ENCODE measurements at regions not wholly inside any gene's neighbourhood (a gene's known extent, or its start where the extent isn't known, plus 50 kb on each side); places are given as distances from the start of the nearest gene placed in this dataset.

- Histone ChIP-seq H3K9me3 (ENCODE audit: insufficient read depth, low read depth, low read length) (no peaks in the 10 kb centered on the region; the same call in 1 of the 2 replicates), H3K4me3 (ENCODE audit: low read length, poor library complexity, severe bottlenecking) (no peak overlapping the region), H3K9ac (ENCODE audit: low read depth, low read length, poor library complexity, severe bottlenecking) (no peak overlapping the region), H3K27me3 (ENCODE audit: insufficient read depth, low read length, poor library complexity, severe bottlenecking) (no peaks in the 10 kb centered on the region), H3K79me2 (ENCODE audit: insufficient read depth, low read length) (no peaks in the 10 kb centered on the region), H3K4me1 (ENCODE audit: insufficient read depth, low read length, poor library complexity, severe bottlenecking) (no peaks in the 10 kb centered on the region), H2AFZ (ENCODE audit: low read length) (no peak overlapping the region), H3F3A (ENCODE audit: low read depth) (no peaks in the 10 kb centered on the region), H3K36me3 (ENCODE audit: insufficient read depth, low read length) (no peaks in the 10 kb centered on the region), H4K20me1 (ENCODE audit: insufficient read depth, low read length, poor library complexity, severe bottlenecking) (no peaks in the 10 kb centered on the region), H3K4me2 (ENCODE audit: low read depth, low read length, poor library complexity, severe bottlenecking) (no peak overlapping the region), H3K9me2 (replicated peaks; ENCODE audit: low read depth, low read length) (no peaks in the 10 kb centered on the region)
- TF ChIP-seq CTCF (conservative IDR thresholded peaks at IDR 0.05; ENCODE audit: low read length) (no peak), EZH2phosphoT487 (IDR thresholded peaks at IDR 0.05; ENCODE audit: borderline replicate concordance) (no peak)
These were observed 318.4 kb downstream of the CWC27 start for GRCh38 chr5:65087154-65087553.

- H3K9me2 ChIP-seq (replicated peaks; ENCODE audit: low read depth, low read length) = no peaks in the 10 kb centered on the region
- H3K27me3 ChIP-seq (ENCODE audit: insufficient read depth, low read length, poor library complexity, severe bottlenecking) = no peaks in the 10 kb centered on the region
- no peaks in the 10 kb centered on the region for H3K79me2 ChIP-seq (ENCODE audit: insufficient read depth, low read length)
- no peak overlapping the region for H2AFZ ChIP-seq (ENCODE audit: low read length)
- TF ChIP-seq CTCF (conservative IDR thresholded peaks at IDR 0.05; ENCODE audit: low read length) (no peak), EZH2phosphoT487 (IDR thresholded peaks at IDR 0.05; ENCODE audit: borderline replicate concordance) (no peak)
- no peaks in the 10 kb centered on the region for H3K4me1 ChIP-seq (ENCODE audit: insufficient read depth, low read length, poor library complexity, severe bottlenecking)
- no peak overlapping the region for H3K4me3 ChIP-seq (ENCODE audit: low read length, poor library complexity, severe bottlenecking)
- H3K9me3 ChIP-seq (ENCODE audit: insufficient read depth, low read depth, low read length) = no peaks in the 10 kb centered on the region; the same call in 1 of the 2 replicates
- no peak overlapping the region for H3K9ac ChIP-seq (ENCODE audit: low read depth, low read length, poor library complexity, severe bottlenecking)
- H3K36me3 ChIP-seq (ENCODE audit: insufficient read depth, low read length) = no peaks in the 10 kb centered on the region
- H4K20me1 ChIP-seq (ENCODE audit: insufficient read depth, low read length, poor library complexity, severe bottlenecking) = no peaks in the 10 kb centered on the region
- H3K4me2 ChIP-seq (ENCODE audit: low read depth, low read length, poor library complexity, severe bottlenecking) = no peak overlapping the region
- H3F3A ChIP-seq (ENCODE audit: low read depth) = no peaks in the 10 kb centered on the region
These were observed 325.5 kb downstream of the CWC27 start for GRCh38 chr5:65094279-65094678.

- H3K9ac ChIP-seq (ENCODE audit: low read depth, low read length, poor library complexity, severe bottlenecking) = no peak overlapping the region
- no peaks in the 10 kb centered on the region for H3K36me3 ChIP-seq (ENCODE audit: insufficient read depth, low read length)
- no peaks in the 10 kb centered on the region for H4K20me1 ChIP-seq (ENCODE audit: insufficient read depth, low read length, poor library complexity, severe bottlenecking)
- no peaks in the 10 kb centered on the region for H3K27me3 ChIP-seq (ENCODE audit: insufficient read depth, low read length, poor library complexity, severe bottlenecking)
- H3K4me2 ChIP-seq (ENCODE audit: low read depth, low read length, poor library complexity, severe bottlenecking) = no peak overlapping the region
- H3K9me2 ChIP-seq (replicated peaks; ENCODE audit: low read depth, low read length) = no peaks in the 10 kb centered on the region
- H3K9me3 ChIP-seq (ENCODE audit: insufficient read depth, low read depth, low read length) = no peaks in the 10 kb centered on the region
- H3F3A ChIP-seq (ENCODE audit: low read depth) = no peaks in the 10 kb centered on the region
- no peak overlapping the region for H3K4me3 ChIP-seq (ENCODE audit: low read length, poor library complexity, severe bottlenecking)
- no peak for TF ChIP-seq CTCF (conservative IDR thresholded peaks at IDR 0.05; ENCODE audit: low read length)
- no peak for TF ChIP-seq EZH2phosphoT487 (IDR thresholded peaks at IDR 0.05; ENCODE audit: borderline replicate concordance)
- H3K4me1 ChIP-seq (ENCODE audit: insufficient read depth, low read length, poor library complexity, severe bottlenecking) = no peaks in the 10 kb centered on the region
- no peaks in the 10 kb centered on the region for H3K79me2 ChIP-seq (ENCODE audit: insufficient read depth, low read length)
- no peak overlapping the region for H2AFZ ChIP-seq (ENCODE audit: low read length)
These were observed 329.7 kb downstream of the CWC27 start for GRCh38 chr5:65098393-65098792.
